22Rv1 (cell line): ENCODE measurements at regions not wholly inside any gene's neighbourhood (a gene's known extent, or its start where the extent isn't known, plus 50 kb on each side); places are given as distances from the start of the nearest gene placed in this dataset.

ENCODE experiments used
- CTCF ChIP-seq: fragments of 450-650 bp; IDR thresholded peaks from 2 replicates; pipeline ENCODE4 v1.5.1; 2017; ENCODE audit warnings: mild to moderate bottlenecking
- ZFX ChIP-seq: fragments of 450-650 bp; IDR thresholded peaks from 2 replicates; pipeline ENCODE4 v1.6.1; 2017; ENCODE audit warnings: antibody characterized with exemption, borderline replicate concordance

GRCh38 chr15:79516155-79516554 is 84.0 kb downstream of the MINAR1 start:
- TF ChIP-seq CTCF = no peak
- no peak for TF ChIP-seq ZFX
